ENCODE measurements at regions not wholly inside any gene's neighbourhood (a gene's known extent, or its start where the extent isn't known, plus 50 kb on each side); places are given as distances from the start of the nearest gene placed in this dataset.

DNA sequence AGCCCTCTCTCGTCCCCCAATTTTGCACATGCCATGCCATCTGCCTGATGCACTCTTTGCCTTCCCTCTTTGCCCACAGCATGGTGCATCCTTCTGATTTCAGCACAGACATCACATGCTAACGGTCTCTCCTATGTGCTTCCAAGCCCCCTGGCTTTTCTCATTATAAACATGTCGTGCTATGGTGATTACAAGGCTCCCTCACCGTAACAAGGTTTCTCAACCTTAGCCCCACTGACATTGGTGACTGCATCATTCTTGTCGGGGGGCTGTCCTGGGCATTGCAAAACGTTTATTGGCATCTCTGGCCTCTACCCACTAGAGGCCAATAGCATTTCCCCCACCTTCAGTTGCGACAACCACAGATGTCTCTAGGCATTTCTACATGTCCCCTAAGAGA is 187.2 kb downstream of the TFAP2C start:
- no peak overlapping the region for H3K4me3 ChIP-seq (ENCODE audit: low read depth, low read length)
- TF ChIP-seq CTCF (IDR thresholded peaks at IDR 0.05; ENCODE audit: low read depth, low read length) = no peak
- H3K9me3 ChIP-seq (ENCODE audit: control insufficient read depth, insufficient read depth, low read length) = no peaks in the 10 kb centered on the region
- POLR2A ChIA-PET = no interaction called here
- CTCF ChIA-PET = no interaction called here
- DNase-seq (ENCODE audit: low read depth, low spot score) = no peak
- H3K27me3 ChIP-seq (ENCODE audit: control insufficient read depth, insufficient read depth, low read length) = peaks cover 13% of the 10 kb centered on the region
- no peak overlapping the region for H3K27ac ChIP-seq (ENCODE audit: low read depth, low read length)

DNA sequence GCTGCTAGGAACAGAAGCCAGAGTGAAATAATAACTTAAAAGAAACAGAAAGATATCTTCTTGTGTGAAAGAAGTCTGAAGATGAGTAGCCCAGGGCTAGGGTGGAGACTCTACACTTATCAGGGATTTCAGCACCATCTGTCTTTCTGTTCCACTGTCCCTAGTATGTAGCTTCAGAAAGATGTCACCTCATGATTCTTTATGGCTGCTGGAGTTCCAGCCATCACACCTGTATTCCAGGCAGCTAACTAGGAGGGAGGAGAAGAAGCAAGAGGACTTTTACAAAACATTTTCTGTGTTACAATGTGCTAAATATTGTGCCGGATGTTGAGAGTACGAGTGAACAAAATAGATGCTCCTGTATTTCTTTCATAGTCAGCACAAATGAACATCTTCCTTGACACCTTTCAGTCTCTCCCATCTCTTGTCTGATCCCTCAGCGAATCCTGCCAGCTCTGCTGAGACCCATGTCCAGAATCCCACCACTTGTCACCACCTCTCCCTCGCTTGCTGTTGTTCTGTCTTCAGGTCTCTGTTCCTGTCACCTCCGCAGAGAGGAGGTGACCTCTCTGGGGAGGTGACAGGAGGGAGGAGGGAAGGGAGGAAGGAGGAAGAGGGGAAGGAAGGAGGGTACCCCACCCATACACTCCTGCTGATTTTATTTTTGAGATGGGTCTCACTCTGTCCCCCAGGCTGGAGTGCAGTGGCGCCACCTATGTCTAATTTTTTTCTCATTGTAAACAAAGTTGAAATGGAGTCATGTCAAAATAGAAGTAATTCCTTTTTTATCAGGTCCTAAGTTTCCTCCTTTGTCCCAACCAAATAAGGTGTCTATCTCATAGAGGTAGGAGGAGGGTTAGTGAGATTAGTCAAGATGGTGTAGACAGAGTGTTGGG is 188.9 kb downstream of the TFAP2C start:
- ChIA-PET POLR2A (no interaction called here), CTCF (no interaction called here)
- H3K27ac ChIP-seq (ENCODE audit: low read depth, low read length) = no peak overlapping the region
- TF ChIP-seq CTCF (IDR thresholded peaks at IDR 0.05; ENCODE audit: low read depth, low read length) = no peak
- peaks cover 15% of the 10 kb centered on the region for H3K27me3 ChIP-seq (ENCODE audit: control insufficient read depth, insufficient read depth, low read length)
- no peak for DNase-seq (ENCODE audit: low read depth, low spot score)
- no peaks in the 10 kb centered on the region for H3K9me3 ChIP-seq (ENCODE audit: control insufficient read depth, insufficient read depth, low read length)
- H3K4me3 ChIP-seq (ENCODE audit: low read depth, low read length) = no peak overlapping the region

- no peaks in the 10 kb centered on the region for H3K9me3 ChIP-seq (ENCODE audit: control insufficient read depth, insufficient read depth, low read length)
- H3K27me3 ChIP-seq (ENCODE audit: control insufficient read depth, insufficient read depth, low read length) = peaks cover 15% of the 10 kb centered on the region
- ChIA-PET POLR2A (no interaction called here), CTCF (no interaction called here)
- no peak overlapping the region for H3K4me3 ChIP-seq (ENCODE audit: low read depth, low read length)
- no peak for TF ChIP-seq CTCF (IDR thresholded peaks at IDR 0.05; ENCODE audit: low read depth, low read length)
- no peak for DNase-seq (ENCODE audit: low read depth, low spot score)
- no peak overlapping the region for H3K27ac ChIP-seq (ENCODE audit: low read depth, low read length)
These were observed 191.9 kb downstream of the TFAP2C start for GRCh38 chr20:56820984-56821383.

DNA sequence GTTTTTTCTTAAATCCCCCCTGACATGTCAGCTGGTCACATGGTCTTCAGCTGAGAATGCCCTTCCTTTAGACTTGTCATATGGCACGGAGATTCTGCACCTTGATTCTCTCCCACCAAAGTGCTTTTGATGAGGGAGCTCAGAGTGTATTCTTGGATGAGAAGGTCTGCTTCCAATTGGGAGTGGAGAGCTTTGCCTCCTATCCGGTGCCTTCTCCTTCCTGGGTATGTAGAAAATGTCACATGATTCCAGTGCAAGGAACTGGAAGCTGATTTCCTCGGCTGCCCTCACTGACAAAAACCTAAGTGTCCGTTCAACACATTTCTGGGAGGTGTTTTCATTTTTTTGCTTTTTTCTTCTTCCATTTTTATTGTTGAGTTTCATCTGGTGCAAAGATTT is 197.2 kb downstream of the TFAP2C start:
- POLR2A ChIA-PET = no interaction called here
- TF ChIP-seq CTCF (IDR thresholded peaks at IDR 0.05; ENCODE audit: low read depth, low read length) = no peak
- no peak for DNase-seq (ENCODE audit: low read depth, low spot score)
- Histone ChIP-seq H3K4me3 (ENCODE audit: low read depth, low read length) (no peak overlapping the region), H3K27me3 (ENCODE audit: control insufficient read depth, insufficient read depth, low read length) (peaks cover 17% of the 10 kb centered on the region), H3K27ac (ENCODE audit: low read depth, low read length) (no peak overlapping the region), H3K9me3 (ENCODE audit: control insufficient read depth, insufficient read depth, low read length) (peaks cover 2% of the 10 kb centered on the region; the same call in 1 of the 2 replicates)
- CTCF ChIA-PET = no interaction called here

Data from AG04450 (cell line).